H4 (cell line): ENCODE measurements at regions not wholly inside any gene's neighbourhood (a gene's known extent, or its start where the extent isn't known, plus 50 kb on each side); places are given as distances from the start of the nearest gene placed in this dataset.

ENCODE experiments used
- DNase-seq: peaks from one replicate; pipeline ENCODE4 v3.0.0-alpha.2; 2015; ENCODE audit warnings: low spot score

DNA sequence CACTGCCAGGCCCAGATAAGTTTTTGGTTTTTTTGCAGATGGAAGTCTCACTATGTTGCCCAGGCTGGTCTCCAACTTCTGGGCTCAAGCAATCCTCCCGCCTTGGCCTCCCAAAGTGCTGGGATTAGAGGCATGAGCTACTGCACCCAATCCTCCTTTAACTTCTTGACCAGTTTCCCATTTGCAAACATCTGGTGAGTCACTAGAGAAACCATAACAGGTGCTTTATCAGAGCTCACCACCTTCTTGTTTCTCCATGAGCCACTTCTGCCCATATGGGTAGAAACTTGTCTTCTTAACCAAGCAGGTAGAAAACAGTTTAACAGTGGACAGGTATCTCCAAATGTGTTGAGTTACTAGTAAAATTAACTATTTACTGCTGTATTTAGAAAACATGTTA lies 128.4 kb upstream of the AP1S2 start:
- no peak for DNase-seq

DNA sequence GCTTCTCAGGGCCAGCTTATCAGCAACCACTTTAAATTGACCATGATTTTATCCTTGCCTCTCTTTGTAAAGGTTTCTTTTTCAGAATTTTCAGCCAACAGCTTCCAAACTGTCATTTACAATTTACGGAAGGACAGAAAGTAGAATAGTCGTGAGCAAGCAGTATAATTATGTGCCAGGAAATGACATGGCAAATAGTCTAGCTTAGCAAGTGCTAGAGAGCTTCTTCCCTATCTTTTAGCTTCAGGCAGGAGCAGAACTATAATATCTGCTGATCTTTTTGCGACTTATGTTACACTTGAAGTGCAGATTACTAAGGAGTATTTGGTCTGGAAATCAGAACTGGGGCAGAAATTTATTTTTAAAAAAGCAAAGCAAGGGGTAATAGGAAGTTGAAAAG lies 123.0 kb upstream of the AP1S2 start:
- no peak for DNase-seq

DNA sequence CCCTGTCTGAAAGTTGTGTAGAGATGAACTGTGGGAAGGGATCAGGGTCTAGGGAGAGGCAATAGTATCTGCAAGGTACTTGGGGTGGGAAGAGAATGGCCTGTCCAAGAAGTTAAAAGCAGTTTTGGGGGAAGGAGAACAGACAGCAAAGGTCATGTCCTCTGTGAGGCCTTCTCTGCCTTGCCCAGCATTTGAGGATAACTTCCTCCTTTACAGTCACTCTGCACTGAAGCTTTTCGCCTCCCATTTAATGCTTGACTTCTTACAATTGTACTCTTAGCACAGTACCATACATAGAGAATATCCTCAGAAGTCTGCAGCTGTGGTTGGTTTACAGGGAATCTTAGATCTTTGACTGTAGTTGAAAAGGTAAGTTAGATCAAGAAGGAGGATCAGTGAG lies 121.8 kb upstream of the AP1S2 start:
- DNase-seq, result no peak

DNA sequence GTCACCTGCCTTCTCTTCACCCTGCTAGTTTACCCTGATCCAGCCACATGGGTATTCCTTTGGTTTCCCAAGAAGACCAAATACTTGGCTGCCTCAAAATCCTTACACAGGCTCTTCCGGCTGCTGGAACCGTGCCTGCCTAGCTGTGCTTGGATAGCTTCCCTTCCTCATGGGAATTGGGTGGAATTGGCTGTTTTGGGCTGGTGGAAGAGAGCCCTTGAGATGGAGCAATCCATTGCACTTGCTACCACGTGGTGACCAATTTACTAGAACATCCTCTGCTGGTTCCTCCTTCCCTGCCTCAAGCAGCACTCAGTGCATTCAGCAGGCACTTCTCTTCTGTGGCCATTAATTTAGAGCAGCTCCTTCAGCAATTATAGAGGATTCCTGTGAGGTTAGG lies 119.3 kb upstream of the AP1S2 start:
- DNase-seq, result no peak

DNA sequence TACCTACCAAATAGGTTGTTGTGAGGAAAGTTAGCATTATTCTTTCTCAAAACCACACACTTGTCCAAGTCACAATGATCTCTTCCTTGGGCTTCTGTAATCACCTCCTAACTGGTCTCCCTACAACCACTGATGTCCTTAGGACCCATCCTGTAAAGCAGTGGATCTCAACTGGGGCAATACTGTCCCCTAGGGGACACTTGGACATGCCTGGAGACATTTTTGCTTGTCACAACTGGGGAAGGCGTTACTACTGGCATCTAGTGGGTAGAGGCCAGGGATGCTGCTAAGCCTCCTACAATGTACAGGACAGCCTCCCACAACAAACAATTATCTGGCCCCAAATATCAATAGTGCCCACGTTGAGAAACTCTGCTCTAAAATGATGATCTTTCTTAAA lies 118.7 kb upstream of the AP1S2 start:
- DNase-seq, result peak; percentile 27

DNA sequence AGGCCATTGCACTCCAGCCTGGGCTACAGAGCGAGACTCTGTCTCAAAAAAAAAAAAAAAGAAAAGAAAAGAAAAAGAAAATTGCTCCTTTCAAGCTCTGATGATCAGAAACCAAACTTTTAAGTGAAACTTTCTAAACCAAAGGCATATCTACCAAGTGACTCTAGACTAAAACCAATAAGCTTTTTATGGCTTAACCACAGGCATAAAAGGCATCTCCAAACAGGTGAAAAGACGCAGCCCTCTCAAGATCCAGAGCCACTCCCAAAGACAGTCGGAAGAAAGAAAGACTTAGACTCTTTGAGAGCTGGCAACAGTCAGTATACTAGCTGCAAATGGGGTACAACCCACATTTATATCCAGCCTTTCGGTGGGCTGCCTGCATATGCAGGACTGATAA lies 117.1 kb upstream of the AP1S2 start:
- DNase-seq, result no peak

DNA sequence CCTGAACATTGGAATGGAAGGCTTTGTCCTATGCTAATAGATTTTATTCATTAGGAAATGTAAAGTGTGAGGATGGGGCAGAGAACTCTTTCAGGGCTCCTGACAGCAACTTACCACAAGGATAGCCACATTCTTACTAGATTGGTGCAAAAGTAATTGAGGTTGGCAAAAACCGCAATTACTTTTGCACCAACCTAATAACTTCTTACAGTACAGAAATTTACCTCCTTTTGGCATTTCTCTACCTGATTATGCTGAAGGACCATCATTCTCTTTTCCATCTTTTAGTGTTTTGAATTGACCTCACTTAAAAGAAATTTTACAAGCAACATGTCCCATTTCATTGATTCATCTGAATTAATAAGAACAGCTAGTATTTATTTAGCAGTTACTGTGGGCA lies 109.2 kb upstream of the AP1S2 start:
- DNase-seq, result no peak

DNA sequence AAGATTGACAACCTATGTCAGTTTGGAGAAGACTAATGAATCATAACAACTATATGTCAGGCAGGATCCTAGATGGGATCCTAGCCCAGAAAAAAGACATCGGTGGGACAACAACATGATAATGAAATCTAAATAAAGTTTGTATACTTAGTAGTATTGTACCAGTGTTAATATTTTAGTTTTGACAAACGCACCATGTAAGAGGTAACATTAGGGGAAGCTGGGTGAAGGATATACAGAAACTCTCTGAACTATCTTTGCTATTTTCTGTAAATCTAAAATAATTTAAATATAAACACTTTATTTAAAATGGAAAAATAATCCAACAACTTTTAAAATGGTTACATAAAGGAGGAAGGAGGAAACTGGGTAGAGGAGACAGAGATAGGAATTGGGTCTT lies 105.6 kb upstream of the AP1S2 start:
- no peak for DNase-seq

DNA sequence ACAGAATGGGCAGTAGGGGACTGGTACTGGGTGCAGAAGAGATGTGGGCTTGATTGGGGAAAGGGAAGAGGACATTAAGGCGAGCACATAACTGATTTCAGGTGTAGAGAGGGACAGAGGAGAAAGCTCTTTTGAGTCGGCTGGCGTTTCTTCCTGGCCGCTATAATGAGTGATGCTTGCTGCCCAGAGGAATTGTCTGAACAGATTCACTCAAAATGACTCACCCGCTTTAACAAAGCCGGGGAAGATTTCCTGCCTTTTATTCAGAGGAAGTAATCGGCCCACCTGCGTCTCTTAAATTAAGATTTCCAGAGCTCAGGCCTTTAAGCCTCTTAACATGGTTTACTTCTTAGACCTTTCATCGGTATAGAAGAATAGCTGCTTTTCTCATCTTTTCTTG lies 102.1 kb upstream of the AP1S2 start:
- no peak for DNase-seq

DNA sequence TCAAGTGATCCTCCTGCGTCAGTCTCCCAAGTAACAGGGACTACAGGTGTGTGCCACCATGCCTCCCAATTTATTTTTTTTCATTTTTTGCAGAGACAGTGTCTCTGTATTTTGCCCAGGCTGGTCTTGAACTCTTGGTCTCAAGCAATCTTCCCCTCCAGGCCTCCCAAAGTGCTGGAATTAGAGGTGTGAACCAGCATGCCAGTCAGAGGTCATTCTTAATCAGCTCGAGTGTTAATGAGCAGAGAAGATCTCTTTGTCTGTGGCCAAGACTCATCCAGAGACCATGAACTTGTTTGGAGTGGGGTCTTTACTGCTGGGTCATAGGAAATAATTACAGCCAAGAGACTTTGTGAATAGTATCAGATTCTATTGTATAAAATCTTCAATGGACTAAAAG lies 99.2 kb upstream of the AP1S2 start:
- DNase-seq, result no peak

DNA sequence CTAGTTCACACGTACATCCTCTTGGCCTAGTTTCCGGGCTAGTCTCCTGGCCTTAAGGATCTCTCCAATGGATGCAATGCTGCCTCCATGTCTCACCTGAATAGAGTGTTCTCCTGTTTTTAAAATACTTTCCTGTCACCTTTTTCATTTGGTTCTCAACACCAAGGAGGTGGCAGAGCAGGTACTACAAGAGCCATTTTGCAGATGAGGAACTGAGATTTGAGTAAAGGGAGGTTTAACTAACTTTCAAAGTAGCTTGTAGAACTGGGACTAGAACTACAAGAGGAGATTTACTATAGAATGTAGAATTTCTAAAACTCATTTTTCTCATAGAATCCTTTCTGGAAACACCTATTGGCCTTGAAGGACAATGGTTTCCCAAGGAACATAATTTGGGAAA lies 97.6 kb upstream of the AP1S2 start:
- no peak for DNase-seq

DNA sequence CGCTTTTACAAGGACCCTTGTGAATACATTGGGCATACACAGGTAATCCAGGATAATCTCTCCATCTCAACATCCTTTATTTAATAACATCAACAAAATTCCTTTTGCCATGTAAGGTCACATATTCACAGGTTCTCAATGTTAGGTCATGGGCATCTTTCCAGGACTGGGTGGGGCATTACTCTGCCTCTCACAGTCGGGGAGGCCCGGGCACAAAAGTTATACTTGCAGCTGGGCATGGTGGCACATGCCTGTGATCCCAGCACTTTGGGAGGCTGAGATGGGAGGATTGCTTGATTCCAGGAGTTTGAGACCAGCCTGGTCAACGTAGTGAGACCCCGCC lies 93.7 kb upstream of the AP1S2 start:
- peak; percentile 3 for DNase-seq

DNA sequence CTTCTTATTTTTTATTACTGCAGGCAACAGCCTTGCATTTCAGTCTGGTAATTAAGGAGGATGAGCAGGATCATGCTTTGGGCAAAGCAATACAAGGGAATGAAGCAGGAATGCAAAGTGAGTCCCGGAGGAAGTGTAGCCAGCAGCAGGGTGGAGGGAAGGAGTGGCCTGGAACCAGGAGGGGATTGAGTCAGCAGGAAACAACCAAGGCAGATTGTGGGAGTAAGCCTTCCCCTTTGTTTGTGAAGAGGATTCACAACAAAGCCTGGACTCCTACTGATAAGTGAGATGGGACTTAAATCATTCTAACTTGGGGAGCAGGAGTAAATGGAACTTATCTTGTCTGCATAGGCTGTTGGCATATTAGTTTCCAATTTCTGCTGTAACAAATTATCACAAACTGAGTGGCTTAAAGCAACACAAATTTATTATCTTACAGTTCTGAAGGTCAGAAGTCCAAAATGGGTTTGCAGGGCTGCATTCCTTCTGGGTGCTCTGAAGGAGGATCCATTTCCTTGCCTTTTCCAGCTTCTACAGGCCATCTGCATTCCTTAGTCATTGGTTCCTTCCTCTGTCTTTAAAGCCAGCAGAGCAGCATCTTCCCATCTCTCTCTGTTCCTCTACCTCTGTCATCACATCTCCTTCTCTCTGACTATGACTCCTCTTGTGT lies 93.2 kb upstream of the AP1S2 start:
- peak; percentile 36 for DNase-seq

DNA sequence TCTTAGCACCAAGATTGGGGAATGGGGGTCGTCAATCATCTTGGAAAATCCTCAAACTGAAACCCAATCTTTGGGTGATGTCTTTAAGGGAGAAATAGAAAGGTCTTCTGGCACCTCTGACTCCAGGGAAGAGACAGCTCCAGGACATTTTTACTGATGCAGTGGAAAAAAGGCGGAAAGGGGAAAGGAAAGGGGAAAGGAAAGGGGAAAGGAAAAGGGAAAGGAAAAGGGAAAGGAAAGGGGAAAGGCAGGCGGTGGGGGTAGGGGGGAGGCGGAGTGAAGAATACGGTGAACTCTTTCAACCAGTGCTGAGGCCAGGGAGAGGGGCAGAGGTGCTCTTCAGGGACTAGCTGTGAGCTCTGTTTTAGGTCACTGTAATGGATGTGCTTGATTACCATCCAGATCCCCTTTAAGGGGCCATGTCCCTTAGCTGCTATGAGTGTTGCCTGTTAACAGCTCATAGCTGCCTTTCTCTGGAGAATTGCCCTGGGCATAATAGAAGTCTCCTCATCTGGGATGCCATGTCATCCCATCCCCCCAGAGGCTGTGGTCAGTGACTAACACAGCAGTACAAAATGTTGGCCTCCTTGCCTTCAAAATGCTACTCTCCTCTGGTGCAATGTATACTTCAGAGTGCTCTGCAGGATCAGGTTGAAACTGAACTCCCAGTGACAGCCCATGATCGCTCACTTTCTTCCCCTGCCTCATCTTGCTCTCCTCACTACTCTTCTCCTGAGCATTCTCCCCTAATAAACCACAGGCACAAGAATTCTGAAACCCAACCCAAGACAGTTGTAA lies 92.4 kb upstream of the AP1S2 start:
- DNase-seq, result peak; percentile 79

DNA sequence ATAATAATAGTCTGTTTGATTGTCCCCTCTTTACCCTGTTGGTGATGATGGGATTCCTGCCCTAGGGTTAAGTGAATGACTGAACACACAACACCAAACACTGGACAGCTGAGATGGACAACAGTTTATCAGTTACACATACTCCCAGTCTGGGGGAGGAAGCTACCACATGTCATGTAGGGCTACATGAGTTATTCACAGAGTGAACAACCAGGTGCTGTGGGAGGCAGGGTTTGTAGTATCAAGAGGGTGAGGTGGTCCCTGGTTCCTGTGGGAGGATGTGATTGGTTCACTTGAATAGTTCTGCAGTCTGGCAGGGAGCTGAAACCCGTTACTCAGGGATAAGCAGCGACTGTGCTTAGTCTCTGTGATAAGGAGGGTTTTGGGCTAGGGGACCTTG lies 88.8 kb upstream of the AP1S2 start:
- DNase-seq, result no peak

DNA sequence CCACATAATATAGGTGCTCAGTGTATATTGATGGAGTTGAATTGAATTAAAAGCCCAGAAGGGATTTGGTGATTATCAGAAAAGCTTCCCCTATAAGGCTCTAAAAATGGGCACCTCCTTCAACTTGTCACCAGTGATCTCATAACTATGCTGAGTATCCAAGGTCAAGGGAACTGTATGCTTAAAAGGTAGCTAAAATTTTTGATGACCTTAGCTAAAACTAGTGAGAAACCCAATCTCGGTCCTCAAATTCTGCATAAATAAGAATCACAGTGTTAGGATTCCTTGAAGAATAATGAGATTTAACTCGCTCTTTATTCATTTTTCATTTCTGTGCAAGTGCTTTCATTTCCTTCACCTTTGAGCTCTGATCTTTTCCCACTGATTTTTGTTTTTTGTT lies 87.7 kb upstream of the AP1S2 start:
- DNase-seq, result no peak

DNA sequence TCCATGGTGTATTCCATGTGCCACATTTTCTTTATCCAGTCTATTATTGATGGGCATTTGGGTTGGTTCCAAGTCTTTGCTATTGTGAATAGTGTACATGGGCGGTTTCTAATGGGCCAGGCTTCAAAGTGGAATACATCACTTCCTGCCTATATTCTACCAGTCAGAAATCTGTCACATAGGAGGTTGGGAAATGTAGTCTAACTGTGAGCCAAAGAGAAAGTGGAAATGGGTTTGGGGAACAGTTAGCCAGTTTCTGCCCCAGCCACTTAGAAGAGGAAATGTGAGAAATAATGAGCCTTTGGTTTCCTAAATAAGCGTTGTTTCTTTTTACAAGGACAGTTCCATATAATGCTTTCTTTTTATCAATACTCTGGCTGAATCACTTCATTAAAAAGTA lies 85.1 kb upstream of the AP1S2 start:
- DNase-seq, result no peak

DNA sequence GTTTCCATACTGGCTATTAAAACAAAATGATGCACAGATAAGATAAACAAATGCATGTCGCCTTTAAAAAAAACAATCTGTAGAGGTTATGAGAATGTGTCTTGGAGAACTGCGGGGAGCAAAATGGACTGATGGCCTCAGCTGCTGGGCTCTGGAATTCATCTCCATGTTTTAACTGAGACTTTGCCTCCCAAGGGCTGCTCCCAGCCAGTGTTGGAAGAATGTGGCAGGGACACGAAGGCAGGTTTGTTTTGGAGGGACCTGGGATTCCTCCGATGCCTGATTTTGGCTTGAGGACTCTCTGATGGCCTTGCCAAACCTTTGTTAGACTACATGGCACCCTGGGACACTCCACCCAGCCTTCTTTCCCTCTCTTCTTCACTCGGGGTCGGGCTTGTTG lies 83.5 kb upstream of the AP1S2 start:
- DNase-seq, result no peak

DNA sequence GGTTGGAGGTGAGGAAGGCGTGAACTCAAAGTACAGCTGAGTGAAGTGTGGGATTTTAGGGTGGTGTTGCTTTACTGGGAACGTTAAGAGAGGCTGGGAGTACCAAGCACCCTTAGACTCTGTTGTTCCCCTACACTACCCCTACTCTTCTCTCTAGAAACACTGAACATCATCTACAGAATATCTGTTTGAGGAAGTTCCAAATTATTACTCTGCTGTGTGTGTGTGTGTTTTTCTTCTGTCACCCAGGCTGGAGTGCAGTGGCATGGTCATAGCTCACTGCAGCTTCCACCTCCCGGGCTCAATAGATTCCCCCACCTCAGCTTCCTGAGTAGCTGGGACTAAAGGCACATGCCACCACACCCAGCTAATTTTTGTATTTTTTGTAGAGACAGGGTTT lies 76.7 kb upstream of the AP1S2 start:
- DNase-seq, result no peak

DNA sequence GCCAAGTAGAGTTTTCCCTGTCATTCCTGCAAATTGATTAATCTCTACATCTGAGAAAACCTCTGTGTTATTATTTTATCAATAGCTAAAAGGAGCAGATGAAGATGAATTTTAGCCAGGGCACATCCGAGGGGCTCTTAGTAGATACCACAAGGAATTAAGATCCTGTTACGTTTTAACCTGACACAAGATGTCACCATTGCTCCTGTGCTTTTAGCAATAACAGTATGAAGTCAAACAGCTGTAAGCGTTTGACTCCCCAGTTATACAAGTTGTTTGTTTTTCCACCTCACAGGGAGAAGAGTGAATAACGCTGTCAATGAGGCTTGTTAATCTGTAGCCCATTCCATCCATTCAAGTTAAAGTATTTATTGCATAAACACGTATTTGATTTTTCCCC lies 76.0 kb upstream of the AP1S2 start:
- peak; percentile 13 for DNase-seq

DNA sequence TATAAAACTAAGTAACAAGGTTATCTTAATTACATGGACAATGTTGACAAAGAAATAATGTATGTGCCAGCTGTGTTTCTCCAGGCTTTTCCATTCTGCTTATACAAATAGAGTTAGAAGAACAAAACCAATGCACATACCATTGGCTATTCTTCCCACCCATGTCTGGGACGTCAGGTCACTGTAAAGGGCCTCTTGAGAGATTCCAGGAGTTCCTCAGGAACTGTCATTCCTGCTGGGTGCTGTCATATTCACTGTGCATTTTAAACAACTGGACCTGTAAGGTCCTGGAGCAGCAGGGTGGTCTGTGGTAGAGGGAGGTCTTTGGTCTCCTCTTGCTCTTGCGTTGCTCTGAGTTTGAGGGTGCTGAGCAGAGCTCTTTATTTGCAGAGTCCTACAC lies 74.6 kb upstream of the AP1S2 start:
- no peak for DNase-seq

DNA sequence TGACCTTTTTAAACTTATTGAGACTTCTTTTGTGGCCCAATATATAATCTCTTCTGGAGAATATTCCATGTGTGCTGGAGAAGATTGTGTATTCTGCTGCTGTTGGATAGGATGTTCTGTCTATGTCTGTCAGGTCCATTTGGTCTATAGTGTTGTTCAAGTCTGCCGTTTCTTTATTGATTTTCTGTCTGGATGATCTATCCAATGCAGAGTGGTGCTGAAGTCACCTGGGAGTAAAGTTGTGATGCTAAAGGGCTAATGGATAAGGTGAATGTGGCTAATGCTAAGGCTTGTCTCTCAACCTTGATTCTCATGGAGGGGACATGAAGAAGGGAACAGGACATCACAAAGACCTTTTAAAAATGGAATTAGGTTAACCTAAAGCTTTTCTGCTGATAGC lies 72.0 kb upstream of the AP1S2 start:
- no peak for DNase-seq

DNA sequence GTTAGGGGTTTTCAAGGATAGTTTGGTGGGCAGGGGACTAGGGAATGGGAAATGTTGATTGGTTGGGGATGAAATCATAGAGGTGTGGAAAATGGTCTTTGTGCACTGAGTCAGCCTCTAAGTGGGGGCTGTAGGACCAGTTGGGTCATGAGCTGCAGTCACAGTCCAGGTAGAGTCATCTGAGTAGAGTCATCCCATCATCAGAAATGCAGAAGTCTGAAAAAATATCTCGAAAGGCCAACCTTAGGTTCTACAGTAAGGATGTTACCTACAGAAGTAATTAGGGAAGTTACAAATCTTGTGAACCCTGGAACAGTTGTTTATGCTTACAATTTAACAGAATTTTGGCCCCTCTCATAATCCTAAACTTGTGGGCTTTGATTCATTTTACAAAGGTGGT lies 63.4 kb upstream of the AP1S2 start:
- no peak for DNase-seq

DNA sequence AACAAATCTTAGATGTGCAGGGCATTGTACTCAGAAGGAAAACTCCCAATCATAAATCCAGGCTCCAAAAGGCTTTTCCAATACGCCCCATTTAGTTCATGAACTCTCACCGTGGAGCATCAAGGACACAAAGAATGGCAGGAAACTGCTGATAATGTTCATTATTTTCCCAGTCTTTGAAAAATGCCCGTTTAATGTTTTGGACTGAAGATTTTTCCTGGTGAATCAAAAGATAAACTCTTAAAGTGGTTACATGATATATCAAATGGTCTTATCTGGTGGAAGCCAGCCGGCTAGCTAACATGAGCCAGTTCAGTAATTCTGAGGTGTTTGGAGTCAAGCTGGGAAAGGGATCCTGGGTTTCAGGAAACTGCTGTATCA lies 62.1 kb upstream of the AP1S2 start:
- DNase-seq, result no peak
